ENCODE measurements at regions not wholly inside any gene's neighbourhood (a gene's known extent, or its start where the extent isn't known, plus 50 kb on each side); places are given as distances from the start of the nearest gene placed in this dataset.

- no peaks in the 10 kb centered on the region for H3K27me3 ChIP-seq
- H3K4me3 ChIP-seq, result no peak overlapping the region
- no peak for TF ChIP-seq CTCF (IDR thresholded peaks at IDR 0.05)
- no peaks in the 10 kb centered on the region for H3K36me3 ChIP-seq
- H3K4me1 ChIP-seq, result no peaks in the 10 kb centered on the region
- H3K9me3 ChIP-seq, result no peaks in the 10 kb centered on the region
- H3K27ac ChIP-seq, result no peak overlapping the region
- DNase-seq, result no peak
- intact Hi-C loops (cut with DNase I), result no loop called here
- ATAC-seq, result no peak
Measured at GRCh38 chr6:51337277-51337676, 518.6 kb downstream of the TFAP2B start.

- H3K27me3 ChIP-seq, result no peaks in the 10 kb centered on the region
- H3K9me3 ChIP-seq, result no peaks in the 10 kb centered on the region
- no peak for TF ChIP-seq CTCF (IDR thresholded peaks at IDR 0.05)
- ATAC-seq (no peak), DNase-seq (no peak)
- H3K4me1 ChIP-seq, result no peaks in the 10 kb centered on the region
- H3K4me3 ChIP-seq, result no peak overlapping the region
- no peak overlapping the region for H3K27ac ChIP-seq
- intact Hi-C loops (cut with DNase I), result no loop called here
- H3K36me3 ChIP-seq, result no peaks in the 10 kb centered on the region
Measured at GRCh38 chr6:51339108-51339507, 520.4 kb downstream of the TFAP2B start.

- intact Hi-C loops (cut with DNase I), result no loop called here
- Histone ChIP-seq H3K4me1 (no peaks in the 10 kb centered on the region), H3K27ac (no peak overlapping the region), H3K9me3 (no peaks in the 10 kb centered on the region), H3K36me3 (no peaks in the 10 kb centered on the region), H3K27me3 (no peaks in the 10 kb centered on the region), H3K4me3 (no peak overlapping the region)
- DNase-seq, result no peak
- ATAC-seq, result no peak
- TF ChIP-seq CTCF (IDR thresholded peaks at IDR 0.05), result no peak
Measured at GRCh38 chr6:51339728-51340127, 521.1 kb downstream of the TFAP2B start.

GRCh38 chr6:51342393-51342792, 523.7 kb downstream of the TFAP2B start:
- Histone ChIP-seq H3K9me3 (peaks cover 0 to 11% of the 10 kb centered on the region in 2 donors), H3K4me1 (no peaks in the 10 kb centered on the region), H3K4me3 (no peak overlapping the region), H3K36me3 (no peaks in the 10 kb centered on the region), H3K27me3 (no peaks in the 10 kb centered on the region), H3K27ac (no peak overlapping the region)
- no peak for TF ChIP-seq CTCF (IDR thresholded peaks at IDR 0.05)
- intact Hi-C loops (cut with DNase I), result no loop called here
- ATAC-seq (no peak), DNase-seq (no peak)

- Histone ChIP-seq H3K27ac (no peak overlapping the region), H3K4me3 (no peak overlapping the region), H3K9me3 (peaks cover 0 to 12% of the 10 kb centered on the region in 2 donors), H3K36me3 (no peaks in the 10 kb centered on the region), H3K27me3 (no peaks in the 10 kb centered on the region), H3K4me1 (no peaks in the 10 kb centered on the region)
- intact Hi-C loops (cut with DNase I), result no loop called here
- DNase-seq (no peak), ATAC-seq (no peak)
- TF ChIP-seq CTCF (IDR thresholded peaks at IDR 0.05), result no peak
Measured at GRCh38 chr6:51349857-51350256, 531.2 kb downstream of the TFAP2B start.

Measured in left lung (tissue), 4 donors.